ENCODE measurements at regions not wholly inside any gene's neighbourhood (a gene's known extent, or its start where the extent isn't known, plus 50 kb on each side); places are given as distances from the start of the nearest gene placed in this dataset.

- H3K4me3 ChIP-seq (replicated peaks in 1 of 2; ENCODE audit: low read depth in 1 of 2, low read length in 2 of 2) = no peak overlapping the region
- peaks cover 7% of the 10 kb centered on the region; the same call in 1 of the 2 replicates for H3K27me3 ChIP-seq (ENCODE audit: insufficient read depth, low read length)
- no peaks in the 10 kb centered on the region for H3K9me3 ChIP-seq (ENCODE audit: control insufficient read depth in 1 of 2, insufficient read depth in 1 of 2, low read depth in 1 of 2, low read length in 2 of 2)
- H3K79me2 ChIP-seq (ENCODE audit: insufficient read depth, low read length) = no peaks in the 10 kb centered on the region
- H3K4me1 ChIP-seq (ENCODE audit: control insufficient read depth in 1 of 2, insufficient read depth in 2 of 2, low read length in 2 of 2) = no peaks in the 10 kb centered on the region
- no peaks in the 10 kb centered on the region for H3K36me3 ChIP-seq (ENCODE audit: control insufficient read depth in 1 of 2, insufficient read depth in 2 of 2, low read length in 2 of 2)
- H3K9me2 ChIP-seq (ENCODE audit: insufficient read depth) = no peaks in the 10 kb centered on the region
- no peak overlapping the region for H3K27ac ChIP-seq (ENCODE audit: low read depth, low read length)
- POLR2A ChIA-PET = no interaction called here
- TF ChIP-seq RAD21 (IDR thresholded peaks at IDR 0.05; ENCODE audit: low read depth) (no peak), MAX (IDR thresholded peaks at IDR 0.05) (no peak), ZNF274 (IDR thresholded peaks at IDR 0.05; ENCODE audit: low read depth, low read length) (no peak), EZH2 (IDR thresholded peaks at IDR 0.05) (no peak), ATF3 (IDR thresholded peaks at IDR 0.05) (no peak), TCF7L2 (IDR thresholded peaks at IDR 0.05; ENCODE audit: borderline replicate concordance, extremely low read depth, insufficient read depth, insufficient read length) (no peak), CTCF (IDR thresholded peaks at IDR 0.05 in 2 of 3, conservative IDR thresholded peaks at IDR 0.05 in 1 of 3; ENCODE audit: borderline replicate concordance in 1 of 3, insufficient read depth in 1 of 3, low read depth in 2 of 3, low read length in 2 of 3) (no peak), CBX3 (IDR thresholded peaks at IDR 0.05; ENCODE audit: low read depth) (no peak), SRF (IDR thresholded peaks at IDR 0.05; ENCODE audit: low read depth) (no peak), REST (IDR thresholded peaks at IDR 0.05; ENCODE audit: low read depth) (no peak), POLR2AphosphoS5 (IDR thresholded peaks at IDR 0.05; ENCODE audit: low read depth, low read length) (no peak), EGR1 (IDR thresholded peaks at IDR 0.05; ENCODE audit: low read depth) (no peak), FOSL1 (IDR thresholded peaks at IDR 0.05; ENCODE audit: low read depth) (no peak), YY1 (IDR thresholded peaks at IDR 0.05; ENCODE audit: extremely low read depth, insufficient replicate concordance, low read depth, low read length) (no peak)
- H2AFZ ChIP-seq (ENCODE audit: low read depth, low read length, poor library complexity, severe bottlenecking) = no peak overlapping the region
- H3K4me2 ChIP-seq (ENCODE audit: low read length) = no peak overlapping the region
- ATAC-seq (no peak), DNase-seq (ENCODE audit: low read depth, low spot score) (no peak)
- RAD21 ChIA-PET (ENCODE audit: low non-redundant PET in 1 of 2, low total read pairs in 2 of 2, uncharacterized antibody in 2 of 2, unreplicated experiment in 2 of 2) = no interaction called here
- intact Hi-C loops (cut with micrococcal nuclease) = no loop called here
- no peaks in the 10 kb centered on the region for H4K20me1 ChIP-seq (ENCODE audit: insufficient read depth)
- CTCF ChIA-PET = no interaction called here
- no peak overlapping the region for H3K9ac ChIP-seq (ENCODE audit: low read length)
- no TSS peak for BruUV-seq (replicated peaks)
Observed at GRCh38 chr7:96591159-96591899, 118.3 kb downstream of the SEM1 start.

All from HCT116 (cell line).